Trophoblast cell (in vitro differentiated cells and primary cell): ENCODE measurements at regions not wholly inside any gene's neighbourhood (a gene's known extent, or its start where the extent isn't known, plus 50 kb on each side); places are given as distances from the start of the nearest gene placed in this dataset.

Experiments
- DNase-seq, 2 donors: peaks; one replicate each; pipeline ENCODE4 v3.0.0-alpha.2; 2016
- H2AFZ ChIP-seq: 2 replicates; pipeline ENCODE4 v1.6.1; 2013; ENCODE audit warnings: low read length, moderate library complexity, mild to moderate bottlenecking; ENCODE audit not compliant: insufficient read depth, poor library complexity
- H2AK5ac ChIP-seq: 2 replicates; pipeline ENCODE4 v1.6.1; 2013; ENCODE audit warnings: mild to moderate bottlenecking, low read length
- H2BK120ac ChIP-seq: 2 replicates; pipeline ENCODE4 v1.6.1; 2013; ENCODE audit warnings: low read length, mild to moderate bottlenecking, moderate library complexity; ENCODE audit not compliant: insufficient read depth, poor library complexity
- H2BK12ac ChIP-seq: 2 replicates; pipeline ENCODE4 v1.6.1; 2013; ENCODE audit warnings: mild to moderate bottlenecking, low read length, moderate library complexity
- H2BK5ac ChIP-seq: 2 replicates; pipeline ENCODE4 v1.6.1; 2013; ENCODE audit warnings: low read length, low read depth, moderate library complexity, mild to moderate bottlenecking; ENCODE audit not compliant: poor library complexity
- H3K14ac ChIP-seq: 2 replicates; pipeline ENCODE4 v1.6.1; 2013; ENCODE audit warnings: mild to moderate bottlenecking, low read length
- H3K18ac ChIP-seq: 2 replicates; pipeline ENCODE4 v1.6.1; 2013; ENCODE audit warnings: mild to moderate bottlenecking, low read length
- H3K23ac ChIP-seq: 2 replicates; pipeline ENCODE4 v1.6.1; 2013; ENCODE audit warnings: low read length
- H3K27ac ChIP-seq: 2 replicates; pipeline ENCODE4 v1.5.1; 2013; ENCODE audit warnings: low read depth, mild to moderate bottlenecking, inconsistent platforms, low read length, moderate library complexity
- H3K27me3 ChIP-seq: 2 replicates; pipeline ENCODE4 v1.6.1; 2013; ENCODE audit warnings: inconsistent platforms, mild to moderate bottlenecking, low read length, moderate library complexity; ENCODE audit not compliant: insufficient read depth
- H3K36me3 ChIP-seq, 2 experiments: 1 replicate in 1 of 2; 2 replicates in 1 of 2; pipeline ENCODE4 v1.6.1; 2013; ENCODE audit warnings: low read length in 2 of 2, mild to moderate bottlenecking in 2 of 2, moderate library complexity in 1 of 2; ENCODE audit not compliant: insufficient read depth in 2 of 2, control insufficient read depth in 1 of 2
- H3K4ac ChIP-seq: 2 replicates; pipeline ENCODE4 v1.6.1; 2013; ENCODE audit warnings: low read depth, mild to moderate bottlenecking, low read length, moderate library complexity
- H3K4me1 ChIP-seq, 2 experiments: 1 replicate in 1 of 2; 2 replicates in 1 of 2; pipeline ENCODE4 v1.6.1; 2013; ENCODE audit warnings: low read length in 2 of 2, mild to moderate bottlenecking in 2 of 2, moderate library complexity in 1 of 2; ENCODE audit not compliant: insufficient read depth in 2 of 2, control insufficient read depth in 1 of 2
- H3K4me2 ChIP-seq: 2 replicates; pipeline ENCODE4 v1.6.1; 2013; ENCODE audit warnings: inconsistent platforms, mild to moderate bottlenecking, low read length, moderate library complexity
- H3K4me3 ChIP-seq: 2 replicates; pipeline ENCODE4 v1.5.1; 2013; ENCODE audit warnings: mild to moderate bottlenecking, low read depth, low read length, inconsistent platforms
- H3K79me1 ChIP-seq: one replicate; pipeline ENCODE4 v1.6.1; 2013; ENCODE audit warnings: low read length
- H3K79me2 ChIP-seq: 2 replicates; pipeline ENCODE4 v1.6.1; 2013; ENCODE audit warnings: low read length, mild to moderate bottlenecking; ENCODE audit not compliant: control insufficient read depth, insufficient read depth, poor library complexity
- H3K9ac ChIP-seq: 2 replicates; pipeline ENCODE4 v1.6.1; 2013; ENCODE audit warnings: mild to moderate bottlenecking, low read length
- H3K9me3 ChIP-seq: 2 replicates; pipeline ENCODE4 v1.6.1; 2013; ENCODE audit warnings: low read depth, mild to moderate bottlenecking, control low read depth, inconsistent platforms, low read length; ENCODE audit not compliant: insufficient read depth
- H4K12ac ChIP-seq: 2 replicates; pipeline ENCODE4 v1.6.1; 2013; ENCODE audit warnings: low read depth, mild to moderate bottlenecking, low read length, moderate library complexity
- H4K8ac ChIP-seq: 2 replicates; pipeline ENCODE4 v1.6.1; 2013; ENCODE audit warnings: low read depth, mild to moderate bottlenecking, low read length, moderate library complexity
- H4K91ac ChIP-seq: one replicate; pipeline ENCODE4 v1.6.1; 2013; ENCODE audit warnings: low read depth, mild to moderate bottlenecking, low read length, moderate library complexity
- WGBS: extraction: QIAGEN DNeasy Blood & Tissue Kit; methylation state at CpG from one replicate; pipeline ENCODE4 v1.1.7; 2013; ENCODE audit warnings: missing lambda C conversion rate; ENCODE audit not compliant: insufficient read length, insufficient coverage; ENCODE audit errors: extremely low coverage; 5-methylcytosine and 5-hydroxymethylcytosine counted together

DNA sequence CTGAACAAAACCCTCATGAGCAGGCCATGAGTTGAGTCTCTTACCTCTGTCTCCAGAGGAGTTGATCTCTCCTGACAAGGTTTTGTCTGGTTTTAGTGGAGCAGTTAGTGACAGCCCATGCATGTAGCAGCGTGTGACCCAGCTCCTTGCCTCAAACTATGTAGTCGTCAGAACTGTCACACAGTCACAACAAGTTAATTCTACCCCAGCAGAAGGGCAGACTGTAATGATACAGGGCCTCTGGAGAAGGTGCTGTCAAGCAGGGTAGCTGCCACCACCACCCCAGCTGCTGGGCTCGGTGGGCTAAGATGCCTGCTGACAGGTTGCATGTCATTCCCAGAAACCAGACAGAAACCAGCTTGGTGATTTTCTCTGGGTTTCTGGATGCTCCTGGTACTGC lies 194.5 kb downstream of the PSAT1 start:
- Histone ChIP-seq H3K4me1 (no peaks in the 10 kb centered on the region), H2BK120ac (no peak overlapping the region), H3K79me2 (no peaks in the 10 kb centered on the region), H3K18ac (no peak overlapping the region), H2BK5ac (no peak overlapping the region), H4K12ac (no peak overlapping the region), H2AFZ (no peak overlapping the region), H4K91ac (no peak overlapping the region), H4K8ac (no peak overlapping the region), H3K4ac (no peak overlapping the region), H3K36me3 (no peaks in the 10 kb centered on the region), H3K4me3 (no peak overlapping the region), H3K9ac (no peak overlapping the region), H3K9me3 (peaks cover 2% of the 10 kb centered on the region), H3K27me3 (no peaks in the 10 kb centered on the region), H3K79me1 (no peaks in the 10 kb centered on the region), H3K4me2 (no peak overlapping the region), H3K27ac (no peak overlapping the region), H2AK5ac (no peak overlapping the region), H3K14ac (no peak overlapping the region), H2BK12ac (no peak overlapping the region), H3K23ac (no peak overlapping the region)
- WGBS, result no CpG with 5 or more reads among the region's 3 CpGs
- no peak for DNase-seq

DNA sequence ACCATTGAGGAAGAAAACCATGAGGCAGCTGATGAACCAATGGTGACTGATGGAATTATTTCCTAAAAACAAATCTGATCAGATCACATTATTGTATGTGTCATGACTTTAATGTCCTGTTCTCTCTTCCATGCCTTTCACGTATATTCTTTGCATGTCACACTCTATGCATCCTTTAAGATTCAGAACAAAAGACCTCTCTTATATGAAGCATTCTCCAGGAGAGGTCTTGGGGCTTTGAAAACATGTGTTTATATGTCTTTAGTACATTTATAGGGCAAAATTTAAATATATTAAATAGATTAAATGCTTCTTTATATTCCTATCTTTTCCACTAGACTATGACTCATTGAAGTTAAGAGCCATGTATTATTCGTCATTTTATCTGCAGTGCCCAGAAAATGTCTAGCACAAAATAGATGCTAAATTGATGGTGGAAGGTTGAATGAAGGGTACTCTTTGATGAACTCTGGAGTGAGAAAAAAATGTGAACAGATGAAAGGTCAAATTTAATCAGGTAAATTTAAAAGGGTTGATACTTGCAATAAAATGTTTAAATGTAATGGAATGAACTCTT lies 196.3 kb downstream of the PSAT1 start:
- no peak overlapping the region for H3K9ac ChIP-seq
- H2BK5ac ChIP-seq, result no peak overlapping the region
- no peaks in the 10 kb centered on the region for H3K36me3 ChIP-seq
- H3K4me1 ChIP-seq, result no peaks in the 10 kb centered on the region
- H4K8ac ChIP-seq, result no peak overlapping the region
- no peaks in the 10 kb centered on the region for H3K79me2 ChIP-seq
- no peak overlapping the region for H2AFZ ChIP-seq
- DNase-seq, result no peak
- no peak overlapping the region for H3K18ac ChIP-seq
- no peak overlapping the region for H3K4me3 ChIP-seq
- no peak overlapping the region for H2BK12ac ChIP-seq
- H2BK120ac ChIP-seq, result no peak overlapping the region
- H2AK5ac ChIP-seq, result no peak overlapping the region
- no peak overlapping the region for H4K12ac ChIP-seq
- H3K79me1 ChIP-seq, result no peaks in the 10 kb centered on the region
- no peak overlapping the region for H3K4ac ChIP-seq
- H3K23ac ChIP-seq, result no peak overlapping the region
- no peaks in the 10 kb centered on the region for H3K27me3 ChIP-seq
- no peak overlapping the region for H3K14ac ChIP-seq
- H4K91ac ChIP-seq, result no peak overlapping the region
- H3K27ac ChIP-seq, result no peak overlapping the region
- no peak overlapping the region for H3K4me2 ChIP-seq
- H3K9me3 ChIP-seq, result peaks cover 2% of the 10 kb centered on the region
- WGBS, result no CpG with 5 or more reads among the region's 2 CpGs

- Histone ChIP-seq H4K8ac (no peak overlapping the region), H3K18ac (no peak overlapping the region), H3K4me1 (no peaks in the 10 kb centered on the region), H3K79me2 (no peaks in the 10 kb centered on the region), H3K9ac (no peak overlapping the region), H2BK120ac (no peak overlapping the region), H2BK12ac (no peak overlapping the region), H3K27me3 (no peaks in the 10 kb centered on the region), H3K9me3 (no peaks in the 10 kb centered on the region), H3K79me1 (no peaks in the 10 kb centered on the region), H2AK5ac (no peak overlapping the region), H3K4ac (no peak overlapping the region), H4K12ac (no peak overlapping the region), H3K36me3 (no peaks in the 10 kb centered on the region), H3K27ac (no peak overlapping the region), H3K23ac (no peak overlapping the region), H3K4me2 (no peak overlapping the region), H3K14ac (no peak overlapping the region), H3K4me3 (no peak overlapping the region), H4K91ac (no peak overlapping the region), H2AFZ (no peak overlapping the region), H2BK5ac (no peak overlapping the region)
- no peak for DNase-seq
- no CpG with 5 or more reads among the region's 5 CpGs for WGBS
Observed at GRCh38 chr9:78502566-78502965, 205.6 kb downstream of the PSAT1 start.

- no peak overlapping the region for H3K18ac ChIP-seq
- no peak overlapping the region for H2BK120ac ChIP-seq
- no peak overlapping the region for H3K23ac ChIP-seq
- H2BK12ac ChIP-seq, result no peak overlapping the region
- no peaks in the 10 kb centered on the region for H3K4me1 ChIP-seq
- H3K27me3 ChIP-seq, result no peaks in the 10 kb centered on the region
- no peaks in the 10 kb centered on the region for H3K79me2 ChIP-seq
- H3K79me1 ChIP-seq, result no peaks in the 10 kb centered on the region
- no peak for DNase-seq
- H2BK5ac ChIP-seq, result no peak overlapping the region
- H3K4ac ChIP-seq, result no peak overlapping the region
- H3K4me3 ChIP-seq, result no peak overlapping the region
- no peak overlapping the region for H3K14ac ChIP-seq
- H4K12ac ChIP-seq, result no peak overlapping the region
- no peaks in the 10 kb centered on the region for H3K9me3 ChIP-seq
- H3K4me2 ChIP-seq, result no peak overlapping the region
- no peaks in the 10 kb centered on the region for H3K36me3 ChIP-seq
- H3K9ac ChIP-seq, result no peak overlapping the region
- H4K91ac ChIP-seq, result no peak overlapping the region
- H3K27ac ChIP-seq, result no peak overlapping the region
- no peak overlapping the region for H4K8ac ChIP-seq
- WGBS, result no CpG with 5 or more reads among the region's 2 CpGs
- H2AFZ ChIP-seq, result no peak overlapping the region
- no peak overlapping the region for H2AK5ac ChIP-seq
Observed at GRCh38 chr9:78505546-78505945, 208.6 kb downstream of the PSAT1 start.
